ENCODE measurements at regions not wholly inside any gene's neighbourhood (a gene's known extent, or its start where the extent isn't known, plus 50 kb on each side); places are given as distances from the start of the nearest gene placed in this dataset.
A peak's percentile ranks its signal among the peaks of the same experiment; 100 is the strongest.

DNA sequence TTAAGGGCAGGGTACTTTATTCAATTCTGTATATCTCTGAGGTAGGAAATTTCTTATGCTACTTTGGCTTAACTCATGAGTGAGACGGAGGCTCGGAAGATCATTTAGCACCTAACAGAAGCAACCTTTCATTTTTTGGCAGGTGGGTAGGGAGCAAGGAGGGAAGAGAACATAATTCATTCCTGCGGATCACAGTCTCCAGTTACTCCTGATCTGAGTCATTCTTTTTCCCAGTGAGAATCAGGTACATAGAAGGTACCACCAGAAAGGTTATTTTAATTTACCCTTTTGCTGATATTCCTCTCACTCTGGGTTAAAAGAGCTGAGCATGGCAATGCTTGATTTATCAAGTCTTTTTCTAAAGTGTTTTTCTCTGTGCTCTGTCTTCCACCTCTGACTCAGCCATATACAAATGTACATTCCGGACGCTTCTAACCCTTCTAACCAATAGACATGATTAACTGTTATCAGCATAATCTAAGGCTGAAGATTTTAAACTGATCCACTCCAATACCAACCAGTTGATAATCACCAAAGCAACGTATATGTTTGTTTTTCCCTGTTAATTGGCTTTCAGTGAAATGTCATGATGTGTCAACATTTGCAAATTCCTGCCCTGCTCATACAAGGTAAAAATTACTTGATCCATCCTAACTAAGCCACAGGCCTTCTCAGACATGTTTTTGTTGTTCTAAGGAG is 271.7 kb downstream of the DUSP10 start:
- TF ChIP-seq, protein P1, sequence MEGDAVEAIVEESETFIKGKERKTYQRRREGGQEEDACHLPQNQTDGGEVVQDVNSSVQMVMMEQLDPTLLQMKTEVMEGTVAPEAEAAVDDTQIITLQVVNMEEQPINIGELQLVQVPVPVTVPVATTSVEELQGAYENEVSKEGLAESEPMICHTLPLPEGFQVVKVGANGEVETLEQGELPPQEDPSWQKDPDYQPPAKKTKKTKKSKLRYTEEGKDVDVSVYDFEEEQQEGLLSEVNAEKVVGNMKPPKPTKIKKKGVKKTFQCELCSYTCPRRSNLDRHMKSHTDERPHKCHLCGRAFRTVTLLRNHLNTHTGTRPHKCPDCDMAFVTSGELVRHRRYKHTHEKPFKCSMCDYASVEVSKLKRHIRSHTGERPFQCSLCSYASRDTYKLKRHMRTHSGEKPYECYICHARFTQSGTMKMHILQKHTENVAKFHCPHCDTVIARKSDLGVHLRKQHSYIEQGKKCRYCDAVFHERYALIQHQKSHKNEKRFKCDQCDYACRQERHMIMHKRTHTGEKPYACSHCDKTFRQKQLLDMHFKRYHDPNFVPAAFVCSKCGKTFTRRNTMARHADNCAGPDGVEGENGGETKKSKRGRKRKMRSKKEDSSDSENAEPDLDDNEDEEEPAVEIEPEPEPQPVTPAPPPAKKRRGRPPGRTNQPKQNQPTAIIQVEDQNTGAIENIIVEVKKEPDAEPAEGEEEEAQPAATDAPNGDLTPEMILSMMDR (IDR thresholded peaks at IDR 0.05; ENCODE audit: low read depth, low read length, missing control alignments), result no peak
- no peak overlapping the region for H3K4me3 ChIP-seq (ENCODE audit: low read depth, low read length)
- no peak for DNase-seq (ENCODE audit: low read depth)

DNA sequence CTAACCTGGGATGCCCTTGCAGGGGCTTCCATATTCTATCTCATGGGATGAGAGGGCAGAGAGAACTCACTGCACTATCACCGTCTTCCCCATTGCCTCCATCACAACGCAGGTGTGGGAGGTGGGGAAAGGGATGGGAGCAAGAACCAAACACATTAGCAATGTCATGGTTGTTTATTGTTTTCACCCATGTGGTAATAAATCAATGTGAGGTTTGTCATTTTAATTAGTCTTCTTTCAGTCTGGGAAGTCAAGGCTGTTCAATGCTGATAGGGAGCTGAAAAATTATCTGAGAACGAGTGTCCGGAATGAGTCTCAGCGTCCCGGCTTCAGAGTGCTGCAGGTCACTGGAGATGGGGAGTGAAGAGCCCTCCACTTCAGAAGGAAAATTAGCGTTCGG is 268.5 kb downstream of the DUSP10 start:
- DNase-seq (ENCODE audit: low read depth), result no peak
- TF ChIP-seq, protein P1 (IDR thresholded peaks at IDR 0.05; ENCODE audit: low read depth, low read length, missing control alignments), result no peak

DNA sequence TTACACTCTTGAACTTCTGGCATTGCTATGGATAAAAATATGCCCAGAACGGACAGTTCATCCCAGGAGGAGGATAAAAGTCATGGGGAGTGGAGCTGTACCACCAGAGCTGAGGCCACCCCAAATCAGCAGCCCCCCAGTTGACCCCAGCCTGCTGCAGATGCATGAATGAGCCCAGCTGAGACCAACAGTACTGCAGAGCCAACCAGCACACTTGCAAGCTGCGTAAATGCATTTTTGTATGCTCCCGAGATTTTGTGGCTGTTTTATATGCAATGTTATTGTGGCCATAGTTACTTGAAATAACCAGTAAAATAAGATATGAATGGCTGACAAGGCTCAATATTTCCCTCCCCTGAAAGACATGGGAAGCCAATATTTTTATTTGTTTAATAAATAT is 264.6 kb downstream of the DUSP10 start:
- TF ChIP-seq, protein P1 (IDR thresholded peaks at IDR 0.05; ENCODE audit: low read depth, low read length, missing control alignments), result no peak
- no peak for DNase-seq (ENCODE audit: low read depth)
- no peak overlapping the region for H3K4me3 ChIP-seq (ENCODE audit: low read depth, low read length)

More for the DNA sequence above, 268.5 kb downstream of the DUSP10 start:
- H3K4me3 ChIP-seq (ENCODE audit: low read depth, low read length), result no peak overlapping the region

DNA sequence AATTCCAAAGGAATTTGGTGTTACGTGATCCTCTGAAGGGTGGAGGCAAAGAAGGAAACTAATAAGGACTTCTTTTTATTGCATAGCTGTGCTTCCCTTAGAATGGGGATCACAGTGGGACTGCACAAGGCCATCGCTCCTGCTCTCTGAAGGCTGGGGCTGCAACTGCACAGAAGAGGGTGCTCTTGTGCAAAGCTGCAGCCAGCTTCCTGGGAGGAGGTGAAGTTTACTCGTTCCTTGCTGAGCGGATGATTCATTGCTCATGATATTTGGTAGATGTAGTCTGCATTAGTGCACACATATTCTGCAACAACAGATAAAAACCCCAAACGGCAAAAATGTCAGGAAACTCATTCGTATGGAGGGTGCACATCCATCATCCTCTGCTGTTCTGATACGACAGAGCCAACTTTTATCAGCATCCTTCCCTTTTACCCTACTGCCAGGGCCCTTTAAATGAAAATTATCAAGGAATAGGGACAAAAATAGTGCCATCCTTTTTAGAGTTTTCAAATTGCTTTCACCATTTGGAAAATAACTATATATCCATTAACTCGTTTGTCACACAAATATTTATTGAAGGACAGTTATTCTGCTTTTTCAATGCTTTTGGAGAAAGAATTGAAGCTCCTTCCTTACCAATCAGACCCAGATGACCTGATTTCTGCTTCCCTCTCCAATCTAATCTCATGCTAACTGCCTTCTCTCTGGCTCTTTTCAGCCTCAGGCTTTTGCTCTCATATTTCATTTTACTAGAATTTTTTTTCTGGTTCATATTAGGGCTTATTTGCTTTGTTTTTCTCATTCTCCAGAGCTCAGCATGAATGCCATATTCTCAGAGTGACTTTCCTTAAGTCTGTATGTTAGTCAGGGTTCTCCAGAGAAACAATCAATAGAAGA is 263.6 kb downstream of the DUSP10 start:
- H3K4me3 ChIP-seq (ENCODE audit: low read depth, low read length), result no peak overlapping the region
- TF ChIP-seq, protein P1 (IDR thresholded peaks at IDR 0.05; ENCODE audit: low read depth, low read length, missing control alignments), result peak; percentile 78
- DNase-seq (ENCODE audit: low read depth), result peak; percentile 31

DNA sequence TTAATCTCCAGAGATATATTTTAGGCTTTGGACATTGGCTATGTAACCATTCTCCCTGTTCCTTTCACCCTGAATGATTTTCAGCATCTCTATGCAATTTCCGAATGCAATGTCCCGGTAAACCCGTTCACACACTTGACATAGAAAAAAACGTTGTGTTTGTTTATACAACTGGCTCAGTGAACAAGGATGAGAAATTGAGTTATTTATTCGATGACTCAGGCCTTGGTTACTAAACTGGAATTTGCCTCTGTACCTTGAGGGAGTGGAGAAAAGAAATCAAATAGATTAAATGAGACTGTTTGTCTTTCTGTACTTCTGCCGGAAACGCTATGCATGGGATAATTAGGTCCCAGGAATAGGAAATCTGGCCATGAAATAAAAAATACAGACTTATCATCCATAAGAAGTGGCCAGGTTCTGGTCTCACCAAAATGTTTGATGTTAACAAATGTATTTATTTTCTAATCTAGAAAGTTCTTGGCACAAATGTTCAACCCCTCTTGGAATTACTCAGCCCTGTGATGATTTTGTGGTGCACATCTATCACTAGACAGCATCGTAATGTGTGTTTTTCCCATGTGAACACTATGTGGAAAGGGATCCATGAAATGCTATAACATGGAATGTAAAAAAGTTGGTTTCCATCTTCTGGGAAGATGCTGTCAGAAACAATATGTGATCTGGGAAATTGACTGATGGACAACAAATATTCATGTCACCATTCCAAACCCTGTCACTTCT is 253.9 kb downstream of the DUSP10 start:
- TF ChIP-seq, protein P1 (IDR thresholded peaks at IDR 0.05; ENCODE audit: low read depth, low read length, missing control alignments), result no peak
- no peak overlapping the region for H3K4me3 ChIP-seq (ENCODE audit: low read depth, low read length)
- no peak for DNase-seq (ENCODE audit: low read depth)

DNA sequence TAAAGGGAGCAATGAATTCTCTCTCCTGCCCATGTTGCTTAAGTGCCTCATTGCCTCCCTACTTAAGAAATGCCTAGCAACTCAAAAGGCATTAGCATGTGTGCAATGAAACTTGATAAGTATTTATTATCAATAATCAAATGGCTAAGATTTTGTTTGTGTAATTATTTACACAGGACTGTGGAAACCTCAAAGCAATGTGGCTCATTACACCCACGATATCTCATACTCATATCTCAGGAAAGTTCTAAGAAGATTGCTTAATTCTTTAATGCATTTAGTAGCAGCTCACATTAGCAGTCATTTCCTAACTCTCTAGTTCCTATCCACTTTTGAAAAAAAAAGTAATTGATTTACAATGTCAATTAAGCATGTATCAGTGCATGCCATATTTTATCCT is 253.3 kb downstream of the DUSP10 start:
- TF ChIP-seq, protein P1 (IDR thresholded peaks at IDR 0.05; ENCODE audit: low read depth, low read length, missing control alignments), result no peak
- no peak overlapping the region for H3K4me3 ChIP-seq (ENCODE audit: low read depth, low read length)
- no peak for DNase-seq (ENCODE audit: low read depth)
